Hypothalamus (tissue), 51 donors: ENCODE measurements at regions not wholly inside any gene's neighbourhood (a gene's known extent, or its start where the extent isn't known, plus 50 kb on each side); places are given as distances from the start of the nearest gene placed in this dataset.
"Not testable (repeated sequence)": the region's sequence is repeated elsewhere in the genome, so short reads cannot be mapped to it uniquely, and the experiment has no call there.

Experiments used
- DNase-seq, 51 donors: peaks; one replicate each; lab custom pipeline; 2025; lab: John Stamatoyannopoulos, UW

GRCh38 chr17:54662978-54663876, 237.4 kb upstream of the TOM1L1 start:
- DNase-seq: no peak

GRCh38 chr17:54666559-54666958, 234.1 kb upstream of the TOM1L1 start:
- no peak for DNase-seq

- no peak for DNase-seq
Observed at GRCh38 chr17:54678158-54678557, 222.5 kb upstream of the TOM1L1 start.

GRCh38 chr17:54680410-54680809, 220.2 kb upstream of the TOM1L1 start:
- no peak for DNase-seq

GRCh38 chr17:54694287-54694887, 206.3 kb upstream of the TOM1L1 start:
- no peak for DNase-seq

GRCh38 chr17:54712798-54713197, 187.9 kb upstream of the TOM1L1 start:
- DNase-seq: not testable (repeated sequence)

GRCh38 chr17:54718286-54718685, 182.4 kb upstream of the TOM1L1 start:
- DNase-seq: no peak

GRCh38 chr17:54727624-54728023, 173.0 kb upstream of the TOM1L1 start:
- DNase-seq: no peak

- no peak for DNase-seq
Observed at GRCh38 chr17:54736573-54736972, 164.1 kb upstream of the TOM1L1 start.

GRCh38 chr17:54738496-54738895, 162.2 kb upstream of the TOM1L1 start:
- no peak for DNase-seq

GRCh38 chr17:54744750-54745149, 155.9 kb upstream of the TOM1L1 start:
- no peak for DNase-seq

- DNase-seq: no peak
Observed at GRCh38 chr17:54745239-54745638, 155.4 kb upstream of the TOM1L1 start.

GRCh38 chr17:54745862-54746261, 154.8 kb upstream of the TOM1L1 start:
- DNase-seq: no peak

GRCh38 chr17:54749157-54749556, 151.5 kb upstream of the TOM1L1 start:
- no peak for DNase-seq

- no peak for DNase-seq
Observed at GRCh38 chr17:54754560-54754959, 146.1 kb upstream of the TOM1L1 start.

- DNase-seq: no peak
Observed at GRCh38 chr17:54760836-54761235, 139.8 kb upstream of the TOM1L1 start.

- no peak for DNase-seq
Observed at GRCh38 chr17:54770836-54771235, 129.8 kb upstream of the TOM1L1 start.

GRCh38 chr17:54771409-54771915, 129.2 kb upstream of the TOM1L1 start:
- no peak for DNase-seq

- DNase-seq: no peak
Observed at GRCh38 chr17:54780238-54780637, 120.4 kb upstream of the TOM1L1 start.

- DNase-seq: no peak
Observed at GRCh38 chr17:54781389-54781788, 119.3 kb upstream of the TOM1L1 start.

- DNase-seq: no peak
Observed at GRCh38 chr17:54784305-54784704, 116.3 kb upstream of the TOM1L1 start.

- DNase-seq: no peak
Observed at GRCh38 chr17:54785643-54786268, 114.9 kb upstream of the TOM1L1 start.
